ENCODE measurements at regions not wholly inside any gene's neighbourhood (a gene's known extent, or its start where the extent isn't known, plus 50 kb on each side); places are given as distances from the start of the nearest gene placed in this dataset.

DNA sequence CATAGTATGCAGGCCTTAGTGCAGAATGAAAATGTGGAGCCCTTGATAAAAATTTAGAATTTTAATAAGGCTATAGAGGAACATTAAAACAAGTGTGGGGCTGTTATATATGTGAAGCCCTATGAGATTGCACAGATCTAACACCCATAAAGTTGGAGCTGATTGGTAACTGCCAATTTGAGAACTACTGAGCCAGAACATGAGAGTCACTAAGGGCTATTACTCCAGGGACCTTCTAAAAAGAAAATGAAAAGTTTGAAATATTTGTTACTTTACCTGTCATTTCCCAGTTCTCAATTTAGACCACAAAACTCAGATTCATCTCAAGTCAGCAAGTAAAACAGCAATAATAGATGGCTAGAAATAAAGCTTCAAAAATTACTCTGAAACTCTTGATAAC is 898.6 kb downstream of the TLE1 start:
- Histone ChIP-seq H3K23me2 (ENCODE audit: low read depth, low read length) (no peaks in the 10 kb centered on the region), H3K4me2 (ENCODE audit: insufficient read depth in 1 of 2, low read depth in 2 of 2, low read length in 2 of 2) (no peak overlapping the region), H4K91ac (replicated peaks; ENCODE audit: insufficient read length, low read length) (no peak overlapping the region), H3K79me1 (ENCODE audit: low read depth, low read length) (no peaks in the 10 kb centered on the region), H4K20me1 (replicated peaks in 1 of 2; ENCODE audit: control insufficient read depth in 1 of 2, insufficient read depth in 2 of 2, low read length in 2 of 2) (no peaks in the 10 kb centered on the region), H3K27ac (ENCODE audit: low read depth, low read length) (no peak overlapping the region), H4K5ac (ENCODE audit: insufficient read length, low read depth, low read length) (no peak overlapping the region), H3K9me3 (ENCODE audit: insufficient read depth in 2 of 2, low read depth in 1 of 2, low read length in 1 of 2) (no peaks in the 10 kb centered on the region), H2BK20ac (ENCODE audit: low read length) (no peak overlapping the region), H2BK5ac (ENCODE audit: low read depth, low read length) (no peak overlapping the region), H3K27me3 (replicated peaks in 1 of 4; ENCODE audit: control insufficient read depth in 3 of 4, extremely low read depth in 1 of 4, insufficient read depth in 3 of 4, low read length in 3 of 4) (no peaks in the 10 kb centered on the region), H3K9ac (replicated peaks in 1 of 4; ENCODE audit: extremely low read depth in 1 of 4, low read depth in 3 of 4, low read length in 3 of 4) (no peak overlapping the region), H3K4ac (replicated peaks; ENCODE audit: insufficient read length, low read depth, low read length) (no peak overlapping the region), H2BK120ac (replicated peaks; ENCODE audit: low read depth, low read length) (no peak overlapping the region), H2AFZ (ENCODE audit: low read length) (no peak overlapping the region), H2BK15ac (ENCODE audit: low read length) (no peak overlapping the region), H3K4me1 (replicated peaks in 1 of 4; ENCODE audit: control insufficient read depth in 3 of 4, insufficient read depth in 4 of 4, low read length in 3 of 4) (no peaks in the 10 kb centered on the region), H3K56ac (replicated peaks; ENCODE audit: insufficient read length, low read depth, low read length) (no peak overlapping the region), H4K8ac (ENCODE audit: extremely low read depth, insufficient read depth, low read length) (no peak overlapping the region), H3K36me3 (ENCODE audit: control insufficient read depth in 2 of 4, insufficient read depth in 4 of 4, low read length in 3 of 4) (no peaks in the 10 kb centered on the region), H3K18ac (ENCODE audit: extremely low read depth, low read length) (no peak overlapping the region), H2AK5ac (ENCODE audit: low read depth, low read length) (no peak overlapping the region), H2BK12ac (ENCODE audit: low read depth, low read length) (no peak overlapping the region), H3K4me3 (ENCODE audit: extremely low read depth in 1 of 4, insufficient read depth in 2 of 4, low read depth in 3 of 4, low read length in 4 of 4) (no peak overlapping the region), H3K79me2 (ENCODE audit: control insufficient read depth in 1 of 2, insufficient read depth in 2 of 2, low read length in 2 of 2) (no peaks in the 10 kb centered on the region), H3K14ac (ENCODE audit: insufficient read length) (no peak overlapping the region), H3K23ac (ENCODE audit: insufficient read length) (no peak overlapping the region)
- CTCF ChIA-PET (ENCODE audit: partially characterized antibody): no interaction called here
- POLR2A ChIA-PET (ENCODE audit: partially characterized antibody): no interaction called here
- FAIRE-seq (no peak), DNase-seq (ENCODE audit: low read depth in 1 of 2, low spot score in 2 of 2) (no peak)
- TF ChIP-seq RFX5 (IDR thresholded peaks at IDR 0.05; ENCODE audit: borderline replicate concordance, low read depth, low read length) (no peak), PHF8 (conservative IDR thresholded peaks at IDR 0.05; ENCODE audit: low read depth, low read length) (no peak), SIX5 (IDR thresholded peaks at IDR 0.05; ENCODE audit: low read depth, low read length) (no peak), TEAD4 (IDR thresholded peaks at IDR 0.05; ENCODE audit: low read depth, low read length) (no peak), EP300 (IDR thresholded peaks at IDR 0.05; ENCODE audit: borderline replicate concordance in 1 of 2, low read depth in 2 of 2, low read length in 2 of 2) (no peak), HDAC2 (IDR thresholded peaks at IDR 0.05; ENCODE audit: borderline replicate concordance in 1 of 2, low read depth in 2 of 2, low read length in 2 of 2) (no peak), HDAC6 (IDR thresholded peaks at IDR 0.05; ENCODE audit: low read depth, low read length) (no peak), TBP (IDR thresholded peaks at IDR 0.05; ENCODE audit: low read depth, low read length) (no peak), SIRT6 (IDR thresholded peaks at IDR 0.05; ENCODE audit: low read length) (no peak)
- TF ChIP-seq, protein P1, sequence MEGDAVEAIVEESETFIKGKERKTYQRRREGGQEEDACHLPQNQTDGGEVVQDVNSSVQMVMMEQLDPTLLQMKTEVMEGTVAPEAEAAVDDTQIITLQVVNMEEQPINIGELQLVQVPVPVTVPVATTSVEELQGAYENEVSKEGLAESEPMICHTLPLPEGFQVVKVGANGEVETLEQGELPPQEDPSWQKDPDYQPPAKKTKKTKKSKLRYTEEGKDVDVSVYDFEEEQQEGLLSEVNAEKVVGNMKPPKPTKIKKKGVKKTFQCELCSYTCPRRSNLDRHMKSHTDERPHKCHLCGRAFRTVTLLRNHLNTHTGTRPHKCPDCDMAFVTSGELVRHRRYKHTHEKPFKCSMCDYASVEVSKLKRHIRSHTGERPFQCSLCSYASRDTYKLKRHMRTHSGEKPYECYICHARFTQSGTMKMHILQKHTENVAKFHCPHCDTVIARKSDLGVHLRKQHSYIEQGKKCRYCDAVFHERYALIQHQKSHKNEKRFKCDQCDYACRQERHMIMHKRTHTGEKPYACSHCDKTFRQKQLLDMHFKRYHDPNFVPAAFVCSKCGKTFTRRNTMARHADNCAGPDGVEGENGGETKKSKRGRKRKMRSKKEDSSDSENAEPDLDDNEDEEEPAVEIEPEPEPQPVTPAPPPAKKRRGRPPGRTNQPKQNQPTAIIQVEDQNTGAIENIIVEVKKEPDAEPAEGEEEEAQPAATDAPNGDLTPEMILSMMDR (IDR thresholded peaks at IDR 0.05; ENCODE audit: control extremely low read depth in 1 of 3, insufficient read depth in 1 of 3, low read depth in 1 of 3, low read length in 3 of 3): no peak
